Thoracic aorta (tissue), 2 donors: ENCODE measurements at regions not wholly inside any gene's neighbourhood (a gene's known extent, or its start where the extent isn't known, plus 50 kb on each side); places are given as distances from the start of the nearest gene placed in this dataset.

ENCODE experiments used
- ATAC-seq: fragments of 150-250 bp; one replicate; pipeline ENCODE4 v1.8.0; 2017; ENCODE audit warnings: low read depth; ENCODE audit not compliant: insufficient number of reproducible peaks, low FRiP score
- DNase-seq: peaks from one replicate; pipeline ENCODE4 v3.0.0-alpha.2; 2020; ENCODE audit warnings: low spot score
- H3K27ac ChIP-seq, 2 donors: fragments of 200-600 bp; sonication (generic); 1 replicate in 1 of 2; 2 replicates in 1 of 2; pipeline ENCODE4 v1.5.1; 2016; ENCODE audit warnings: mild to moderate bottlenecking in 2 of 2, moderate library complexity in 2 of 2
- H3K27me3 ChIP-seq: fragments of 200-600 bp; sonication (generic); replicated peaks from 2 replicates; pipeline ENCODE4 v1.6.0; 2016; ENCODE audit warnings: mild to moderate bottlenecking; ENCODE audit not compliant: insufficient read depth
- H3K36me3 ChIP-seq: fragments of 200-600 bp; sonication (generic); one replicate; pipeline ENCODE4 v1.5.1; 2016
- H3K4me1 ChIP-seq, 2 donors: fragments of 200-600 bp; sonication (generic); 1 replicate in 1 of 2; 2 replicates in 1 of 2; pipeline versions ENCODE4 v1.5.1 to v1.6.0; 2016; ENCODE audit warnings: low read depth in 2 of 2, mild to moderate bottlenecking in 1 of 2; ENCODE audit not compliant: control insufficient read depth in 1 of 2
- H3K4me3 ChIP-seq: fragments of 200-600 bp; sonication (generic); 2 replicates; pipeline ENCODE4 v1.5.1; 2016; ENCODE audit warnings: mild to moderate bottlenecking
- H3K9me3 ChIP-seq: fragments of 200-600 bp; sonication (generic); 2 replicates; pipeline ENCODE4 v1.5.1; 2016
- TF ChIP-seq, protein P1 (sequence below): fragments of 200-600 bp; sonication (generic); IDR thresholded peaks from one replicate; pipeline ENCODE4 v1.5.1; 2019; ENCODE audit warnings: antibody characterized with exemption

DNA sequence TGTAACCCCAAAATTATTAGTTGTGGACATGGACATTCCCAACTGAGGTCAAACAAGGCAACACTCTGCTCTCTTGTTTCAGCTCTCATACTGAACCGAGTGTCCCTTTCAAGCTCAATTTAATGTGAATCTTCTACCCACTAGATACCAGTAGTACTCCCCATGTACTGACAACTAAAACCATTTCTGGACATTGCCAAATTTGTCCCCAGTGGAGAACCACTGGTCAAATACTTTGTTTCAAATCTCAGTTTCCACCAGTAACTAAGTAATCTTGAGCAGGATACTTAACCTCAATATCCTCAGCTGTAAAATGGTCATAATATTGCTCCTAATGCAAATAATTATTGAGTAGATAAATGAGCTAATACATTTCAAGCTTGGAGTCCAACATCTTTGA is 566.0 kb downstream of the ZIC1 start:
- no peaks in the 10 kb centered on the region for H3K36me3 ChIP-seq
- TF ChIP-seq, protein P1, sequence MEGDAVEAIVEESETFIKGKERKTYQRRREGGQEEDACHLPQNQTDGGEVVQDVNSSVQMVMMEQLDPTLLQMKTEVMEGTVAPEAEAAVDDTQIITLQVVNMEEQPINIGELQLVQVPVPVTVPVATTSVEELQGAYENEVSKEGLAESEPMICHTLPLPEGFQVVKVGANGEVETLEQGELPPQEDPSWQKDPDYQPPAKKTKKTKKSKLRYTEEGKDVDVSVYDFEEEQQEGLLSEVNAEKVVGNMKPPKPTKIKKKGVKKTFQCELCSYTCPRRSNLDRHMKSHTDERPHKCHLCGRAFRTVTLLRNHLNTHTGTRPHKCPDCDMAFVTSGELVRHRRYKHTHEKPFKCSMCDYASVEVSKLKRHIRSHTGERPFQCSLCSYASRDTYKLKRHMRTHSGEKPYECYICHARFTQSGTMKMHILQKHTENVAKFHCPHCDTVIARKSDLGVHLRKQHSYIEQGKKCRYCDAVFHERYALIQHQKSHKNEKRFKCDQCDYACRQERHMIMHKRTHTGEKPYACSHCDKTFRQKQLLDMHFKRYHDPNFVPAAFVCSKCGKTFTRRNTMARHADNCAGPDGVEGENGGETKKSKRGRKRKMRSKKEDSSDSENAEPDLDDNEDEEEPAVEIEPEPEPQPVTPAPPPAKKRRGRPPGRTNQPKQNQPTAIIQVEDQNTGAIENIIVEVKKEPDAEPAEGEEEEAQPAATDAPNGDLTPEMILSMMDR = no peak
- no peaks in the 10 kb centered on the region for H3K4me1 ChIP-seq
- no peaks in the 10 kb centered on the region for H3K27me3 ChIP-seq
- no peak for DNase-seq
- H3K27ac ChIP-seq = no peak overlapping the region
- no peak overlapping the region for H3K4me3 ChIP-seq
- no peaks in the 10 kb centered on the region for H3K9me3 ChIP-seq
- no peak for ATAC-seq

- no peak for ATAC-seq
- Histone ChIP-seq H3K27me3 (no peaks in the 10 kb centered on the region), H3K9me3 (no peaks in the 10 kb centered on the region), H3K4me1 (no peaks in the 10 kb centered on the region), H3K27ac (no peak overlapping the region), H3K36me3 (no peaks in the 10 kb centered on the region), H3K4me3 (no peak overlapping the region)
- DNase-seq = no peak
- TF ChIP-seq, protein P1 = no peak
Observed at GRCh38 chr3:147977001-147977400, 567.8 kb downstream of the ZIC1 start.

GRCh38 chr3:147987549-147987948 is 578.4 kb downstream of the ZIC1 start:
- no peaks in the 10 kb centered on the region for H3K9me3 ChIP-seq
- H3K36me3 ChIP-seq = no peaks in the 10 kb centered on the region
- H3K4me1 ChIP-seq = no peaks in the 10 kb centered on the region
- no peak overlapping the region for H3K4me3 ChIP-seq
- H3K27ac ChIP-seq = no peak overlapping the region
- DNase-seq (no peak), ATAC-seq (no peak)
- no peaks in the 10 kb centered on the region for H3K27me3 ChIP-seq
- TF ChIP-seq, protein P1 = no peak

DNA sequence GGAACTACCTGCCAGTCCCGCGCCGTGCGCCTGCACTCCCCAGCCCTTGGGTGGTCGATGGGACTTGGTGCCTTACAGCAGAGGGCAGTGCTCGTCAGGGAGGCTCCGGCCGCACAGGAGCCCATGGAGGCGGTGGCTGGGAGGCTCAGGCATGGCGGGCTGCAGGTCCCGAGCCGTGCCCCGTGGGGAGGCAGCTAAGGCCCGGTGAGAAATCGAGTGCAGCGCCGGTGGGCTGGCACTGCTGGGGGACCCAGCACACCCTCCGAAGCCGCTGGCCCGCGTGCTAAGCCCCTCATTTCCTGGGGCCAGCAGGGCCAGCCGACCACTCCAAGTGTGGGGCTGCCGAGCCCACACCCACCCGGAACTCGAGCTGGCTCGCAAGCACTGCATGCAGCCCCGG is 580.2 kb downstream of the ZIC1 start:
- TF ChIP-seq, protein P1 = no peak
- no peaks in the 10 kb centered on the region for H3K9me3 ChIP-seq
- no peak for ATAC-seq
- H3K4me1 ChIP-seq = no peaks in the 10 kb centered on the region
- no peak overlapping the region for H3K27ac ChIP-seq
- H3K36me3 ChIP-seq = no peaks in the 10 kb centered on the region
- DNase-seq = no peak
- H3K4me3 ChIP-seq = no peak overlapping the region
- H3K27me3 ChIP-seq = no peaks in the 10 kb centered on the region

DNA sequence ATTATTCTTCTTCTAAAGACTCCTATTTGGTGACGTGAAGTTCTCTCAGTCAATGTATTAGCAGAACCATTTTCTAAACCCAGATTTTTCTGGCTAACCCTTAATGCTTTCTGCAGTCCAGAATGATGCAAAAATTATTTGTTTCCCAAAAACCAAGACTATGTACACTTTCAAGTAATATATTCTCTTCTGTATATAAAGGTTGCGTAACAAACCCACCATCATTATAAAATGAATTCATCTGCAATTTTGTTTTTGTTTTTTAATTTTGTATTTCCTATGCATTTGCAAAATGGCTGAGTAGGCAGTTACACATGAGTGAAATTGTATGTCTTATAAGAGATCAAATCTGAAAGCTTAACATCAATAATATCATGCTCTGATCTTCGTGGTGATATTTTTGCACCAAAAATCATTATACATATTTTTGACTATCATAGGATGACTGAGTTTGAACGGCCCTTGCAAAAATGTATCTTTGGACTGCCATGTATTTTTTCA is 593.6 kb downstream of the ZIC1 start:
- TF ChIP-seq, protein P1 = no peak
- Histone ChIP-seq H3K4me1 (no peaks in the 10 kb centered on the region), H3K27me3 (no peaks in the 10 kb centered on the region), H3K36me3 (no peaks in the 10 kb centered on the region), H3K4me3 (no peak overlapping the region), H3K27ac (no peak overlapping the region), H3K9me3 (no peaks in the 10 kb centered on the region)
- no peak for DNase-seq
- ATAC-seq = no peak
